NCI-H524 (cell line): ENCODE measurements at regions not wholly inside any gene's neighbourhood (a gene's known extent, or its start where the extent isn't known, plus 50 kb on each side); places are given as distances from the start of the nearest gene placed in this dataset.

Source experiments
- DNase-seq, 2 experiments: peaks; one replicate each; lab custom pipeline; 2025; lab: John Stamatoyannopoulos, UW

GRCh38 chr20:51095633-51096521, 73.0 kb upstream of the KCNG1 start:
- peak; percentile 54 to 56 for DNase-seq

GRCh38 chr20:51094221-51094620, 71.3 kb upstream of the KCNG1 start:
- DNase-seq = no peak

- no peak for DNase-seq
Observed at GRCh38 chr20:51093240-51093763, 70.4 kb upstream of the KCNG1 start.

GRCh38 chr20:51092338-51092737, 69.4 kb upstream of the KCNG1 start:
- no peak for DNase-seq

GRCh38 chr20:51091406-51092195, 68.7 kb upstream of the KCNG1 start:
- peak in 1 of 2 experiments; percentile 13 for DNase-seq

GRCh38 chr20:51089840-51090239, 66.9 kb upstream of the KCNG1 start:
- no peak for DNase-seq

- DNase-seq = no peak
Observed at GRCh38 chr20:51089272-51089781, 66.4 kb upstream of the KCNG1 start.

- peak in 1 of 2 experiments; percentile 19 for DNase-seq
Observed at GRCh38 chr20:51087266-51087665, 64.4 kb upstream of the KCNG1 start.

GRCh38 chr20:51085769-51086168, 62.9 kb upstream of the KCNG1 start:
- DNase-seq = no peak

GRCh38 chr20:51084593-51085377, 61.9 kb upstream of the KCNG1 start:
- no peak for DNase-seq

GRCh38 chr20:51083447-51083846, 60.5 kb upstream of the KCNG1 start:
- DNase-seq = no peak

GRCh38 chr20:51082988-51083387, 60.1 kb upstream of the KCNG1 start:
- no peak for DNase-seq

- DNase-seq = no peak
Observed at GRCh38 chr20:51080516-51080915, 57.6 kb upstream of the KCNG1 start.

GRCh38 chr20:51079488-51079887, 56.6 kb upstream of the KCNG1 start:
- no peak for DNase-seq

GRCh38 chr20:51077686-51078060, 54.8 kb upstream of the KCNG1 start:
- no peak for DNase-seq

GRCh38 chr20:51076786-51077685, 54.1 kb upstream of the KCNG1 start:
- DNase-seq = peak; percentile 28 to 62

- no peak for DNase-seq
Observed at GRCh38 chr20:51074062-51074461, 51.2 kb upstream of the KCNG1 start.
